ENCODE measurements at regions not wholly inside any gene's neighbourhood (a gene's known extent, or its start where the extent isn't known, plus 50 kb on each side); places are given as distances from the start of the nearest gene placed in this dataset.

DNA sequence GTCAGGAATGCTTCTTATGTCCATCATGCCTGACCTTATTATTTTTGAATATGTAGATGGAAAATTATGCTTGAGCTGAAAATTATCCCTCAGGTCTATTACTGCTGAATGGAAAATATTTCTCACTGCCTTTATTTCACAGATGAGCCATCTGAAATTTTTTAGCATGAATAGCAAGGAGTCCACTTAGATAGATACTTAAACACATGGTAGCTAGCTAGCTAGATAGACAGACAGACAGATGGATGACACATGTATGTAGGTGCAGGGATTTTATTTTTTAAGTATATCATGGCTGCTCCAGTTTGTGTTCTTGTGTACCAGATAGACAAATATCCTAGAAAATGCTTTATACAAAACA, 645.0 kb downstream of the MMUT start:
- TF ChIP-seq, protein P1, sequence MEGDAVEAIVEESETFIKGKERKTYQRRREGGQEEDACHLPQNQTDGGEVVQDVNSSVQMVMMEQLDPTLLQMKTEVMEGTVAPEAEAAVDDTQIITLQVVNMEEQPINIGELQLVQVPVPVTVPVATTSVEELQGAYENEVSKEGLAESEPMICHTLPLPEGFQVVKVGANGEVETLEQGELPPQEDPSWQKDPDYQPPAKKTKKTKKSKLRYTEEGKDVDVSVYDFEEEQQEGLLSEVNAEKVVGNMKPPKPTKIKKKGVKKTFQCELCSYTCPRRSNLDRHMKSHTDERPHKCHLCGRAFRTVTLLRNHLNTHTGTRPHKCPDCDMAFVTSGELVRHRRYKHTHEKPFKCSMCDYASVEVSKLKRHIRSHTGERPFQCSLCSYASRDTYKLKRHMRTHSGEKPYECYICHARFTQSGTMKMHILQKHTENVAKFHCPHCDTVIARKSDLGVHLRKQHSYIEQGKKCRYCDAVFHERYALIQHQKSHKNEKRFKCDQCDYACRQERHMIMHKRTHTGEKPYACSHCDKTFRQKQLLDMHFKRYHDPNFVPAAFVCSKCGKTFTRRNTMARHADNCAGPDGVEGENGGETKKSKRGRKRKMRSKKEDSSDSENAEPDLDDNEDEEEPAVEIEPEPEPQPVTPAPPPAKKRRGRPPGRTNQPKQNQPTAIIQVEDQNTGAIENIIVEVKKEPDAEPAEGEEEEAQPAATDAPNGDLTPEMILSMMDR (conservative IDR thresholded peaks at IDR 0.05; ENCODE audit: low read depth, low read length), result no peak
- TF ChIP-seq EZH2phosphoT487 (IDR thresholded peaks at IDR 0.05; ENCODE audit: borderline replicate concordance, low read length), result no peak
- no peak for TF ChIP-seq EZH2 (IDR thresholded peaks at IDR 0.05; ENCODE audit: low read length, unreplicated experiment)

Data from PC-3 (cell line).